Thoracic aorta (tissue), 2 donors: ENCODE measurements at regions not wholly inside any gene's neighbourhood (a gene's known extent, or its start where the extent isn't known, plus 50 kb on each side); places are given as distances from the start of the nearest gene placed in this dataset.

ENCODE experiments used
- ATAC-seq: fragments of 150-250 bp; one replicate; pipeline ENCODE4 v1.8.0; 2017; ENCODE audit warnings: low read depth; ENCODE audit not compliant: insufficient number of reproducible peaks, low FRiP score
- DNase-seq: peaks from one replicate; pipeline ENCODE4 v3.0.0-alpha.2; 2020; ENCODE audit warnings: low spot score
- H3K27ac ChIP-seq, 2 donors: fragments of 200-600 bp; sonication (generic); 1 replicate in 1 of 2; 2 replicates in 1 of 2; pipeline ENCODE4 v1.5.1; 2016; ENCODE audit warnings: mild to moderate bottlenecking in 2 of 2, moderate library complexity in 2 of 2
- H3K27me3 ChIP-seq: fragments of 200-600 bp; sonication (generic); replicated peaks from 2 replicates; pipeline ENCODE4 v1.6.0; 2016; ENCODE audit warnings: mild to moderate bottlenecking; ENCODE audit not compliant: insufficient read depth
- H3K36me3 ChIP-seq: fragments of 200-600 bp; sonication (generic); one replicate; pipeline ENCODE4 v1.5.1; 2016
- H3K4me1 ChIP-seq, 2 donors: fragments of 200-600 bp; sonication (generic); 1 replicate in 1 of 2; 2 replicates in 1 of 2; pipeline versions ENCODE4 v1.5.1 to v1.6.0; 2016; ENCODE audit warnings: low read depth in 2 of 2, mild to moderate bottlenecking in 1 of 2; ENCODE audit not compliant: control insufficient read depth in 1 of 2
- H3K4me3 ChIP-seq: fragments of 200-600 bp; sonication (generic); 2 replicates; pipeline ENCODE4 v1.5.1; 2016; ENCODE audit warnings: mild to moderate bottlenecking
- H3K9me3 ChIP-seq: fragments of 200-600 bp; sonication (generic); 2 replicates; pipeline ENCODE4 v1.5.1; 2016
- CTCF ChIP-seq: fragments of 200-600 bp; sonication (generic); IDR thresholded peaks from one replicate; pipeline ENCODE4 v1.5.1; 2019; ENCODE audit warnings: antibody characterized with exemption

- DNase-seq, result no peak
- no peak overlapping the region for H3K27ac ChIP-seq
- H3K9me3 ChIP-seq, result no peaks in the 10 kb centered on the region
- no peaks in the 10 kb centered on the region for H3K4me1 ChIP-seq
- no peak for TF ChIP-seq CTCF
- ATAC-seq, result no peak
- H3K4me3 ChIP-seq, result no peak overlapping the region
- H3K27me3 ChIP-seq, result no peaks in the 10 kb centered on the region
- H3K36me3 ChIP-seq, result no peaks in the 10 kb centered on the region
These were observed 244.7 kb upstream of the RHOBTB1 start for GRCh38 chr10:61188691-61189090.

- no peak overlapping the region for H3K4me3 ChIP-seq
- no peaks in the 10 kb centered on the region for H3K4me1 ChIP-seq
- no peak for TF ChIP-seq CTCF
- H3K36me3 ChIP-seq, result no peaks in the 10 kb centered on the region
- no peak for ATAC-seq
- DNase-seq, result no peak
- no peak overlapping the region for H3K27ac ChIP-seq
- no peaks in the 10 kb centered on the region for H3K27me3 ChIP-seq
- H3K9me3 ChIP-seq, result no peaks in the 10 kb centered on the region
These were observed 244.1 kb upstream of the RHOBTB1 start for GRCh38 chr10:61188101-61188500.

GRCh38 chr10:61187601-61188000, 243.6 kb upstream of the RHOBTB1 start:
- ATAC-seq, result no peak
- no peak for TF ChIP-seq CTCF
- H3K4me3 ChIP-seq, result no peak overlapping the region

GRCh38 chr10:61186408-61186807, 242.4 kb upstream of the RHOBTB1 start:
- H3K36me3 ChIP-seq, result no peaks in the 10 kb centered on the region
- no peak for TF ChIP-seq CTCF
- no peak overlapping the region for H3K27ac ChIP-seq
- H3K4me3 ChIP-seq, result no peak overlapping the region
- DNase-seq (no peak), ATAC-seq (no peak)
- no peaks in the 10 kb centered on the region for H3K27me3 ChIP-seq
- no peaks in the 10 kb centered on the region for H3K9me3 ChIP-seq
- H3K4me1 ChIP-seq, result no peaks in the 10 kb centered on the region

More at GRCh38 chr10:61187601-61188000, 243.6 kb upstream of the RHOBTB1 start:
- DNase-seq, result no peak
- Histone ChIP-seq H3K27ac (no peak overlapping the region), H3K27me3 (no peaks in the 10 kb centered on the region), H3K4me1 (no peaks in the 10 kb centered on the region), H3K36me3 (no peaks in the 10 kb centered on the region), H3K9me3 (no peaks in the 10 kb centered on the region)

GRCh38 chr10:61184429-61184828, 240.4 kb upstream of the RHOBTB1 start:
- H3K27ac ChIP-seq, result no peak overlapping the region
- no peak for TF ChIP-seq CTCF
- no peaks in the 10 kb centered on the region for H3K36me3 ChIP-seq
- H3K27me3 ChIP-seq, result no peaks in the 10 kb centered on the region
- ATAC-seq, result no peak
- no peaks in the 10 kb centered on the region for H3K4me1 ChIP-seq
- no peaks in the 10 kb centered on the region for H3K9me3 ChIP-seq
- DNase-seq, result no peak
- H3K4me3 ChIP-seq, result no peak overlapping the region
